ENCODE measurements at regions not wholly inside any gene's neighbourhood (a gene's known extent, or its start where the extent isn't known, plus 50 kb on each side); places are given as distances from the start of the nearest gene placed in this dataset.

DNA sequence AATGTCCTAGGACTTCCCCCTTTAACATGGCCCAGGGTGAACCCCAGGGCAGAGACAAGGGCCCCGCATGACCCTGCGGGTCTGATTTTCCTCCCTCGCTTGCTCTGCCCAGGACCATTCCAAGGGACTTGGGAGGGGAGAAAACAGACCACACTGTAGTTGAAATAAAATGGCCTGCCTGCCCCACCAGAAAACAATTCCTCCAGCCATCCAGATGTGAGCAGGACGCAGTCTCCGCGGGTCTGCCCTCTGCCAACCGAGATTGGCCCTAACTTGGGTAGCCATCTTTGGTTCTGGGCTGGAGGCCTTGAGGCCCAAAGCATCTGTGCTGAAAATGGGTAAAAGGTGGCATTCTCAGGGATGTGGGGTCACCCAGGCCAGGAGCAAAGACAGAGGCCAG, 75.5 kb downstream of the RFLNA start:
- TF ChIP-seq POLR2A (IDR thresholded peaks at IDR 0.05; ENCODE audit: low read depth, low read length): no peak
- DNase-seq (ENCODE audit: insufficient read length, low spot score): no peak
- no peak for FAIRE-seq

- TF ChIP-seq POLR2A (IDR thresholded peaks at IDR 0.05; ENCODE audit: low read depth, low read length): no peak
- DNase-seq (ENCODE audit: insufficient read length, low spot score): no peak
- FAIRE-seq: no peak
Measured at GRCh38 chr12:124369827-124370378, 75.0 kb downstream of the RFLNA start.

GRCh38 chr12:124369055-124369826, 74.3 kb downstream of the RFLNA start:
- peak; percentile 48 for FAIRE-seq
- TF ChIP-seq POLR2A (IDR thresholded peaks at IDR 0.05; ENCODE audit: low read depth, low read length): no peak
- peak; percentile 85 for DNase-seq (ENCODE audit: insufficient read length, low spot score)

DNA sequence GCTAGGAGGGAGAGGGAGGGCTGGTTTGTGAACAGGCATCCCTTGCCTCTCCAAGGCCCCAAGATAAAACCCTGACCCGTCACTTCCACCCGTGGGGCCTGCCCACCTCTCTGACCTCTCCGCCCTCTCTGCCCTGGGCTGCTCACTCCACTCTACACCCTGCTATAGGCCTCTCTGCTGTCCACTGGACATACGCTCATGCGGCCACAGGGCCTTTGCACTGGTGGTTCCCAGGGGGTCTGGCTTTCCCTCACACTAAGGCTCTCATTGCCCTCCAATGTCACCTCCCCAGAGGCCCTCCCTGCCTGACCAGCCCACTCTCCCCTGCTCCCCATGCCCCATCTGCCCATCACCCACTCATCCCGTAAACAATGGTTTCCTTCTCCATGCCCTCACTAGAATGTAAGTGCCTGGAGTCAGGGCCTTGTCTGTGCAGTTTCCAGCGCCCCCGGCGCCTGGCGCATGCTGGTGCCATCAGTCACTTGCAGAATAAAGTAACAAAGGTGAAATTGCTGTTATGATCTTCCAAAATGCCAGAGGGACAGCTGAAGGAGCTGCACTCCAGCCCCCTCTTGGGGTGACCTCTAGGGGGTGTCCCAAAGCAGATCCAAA, 73.6 kb downstream of the RFLNA start:
- no peak for TF ChIP-seq POLR2A (IDR thresholded peaks at IDR 0.05; ENCODE audit: low read depth, low read length)
- DNase-seq (ENCODE audit: insufficient read length, low spot score): no peak
- no peak for FAIRE-seq

DNA sequence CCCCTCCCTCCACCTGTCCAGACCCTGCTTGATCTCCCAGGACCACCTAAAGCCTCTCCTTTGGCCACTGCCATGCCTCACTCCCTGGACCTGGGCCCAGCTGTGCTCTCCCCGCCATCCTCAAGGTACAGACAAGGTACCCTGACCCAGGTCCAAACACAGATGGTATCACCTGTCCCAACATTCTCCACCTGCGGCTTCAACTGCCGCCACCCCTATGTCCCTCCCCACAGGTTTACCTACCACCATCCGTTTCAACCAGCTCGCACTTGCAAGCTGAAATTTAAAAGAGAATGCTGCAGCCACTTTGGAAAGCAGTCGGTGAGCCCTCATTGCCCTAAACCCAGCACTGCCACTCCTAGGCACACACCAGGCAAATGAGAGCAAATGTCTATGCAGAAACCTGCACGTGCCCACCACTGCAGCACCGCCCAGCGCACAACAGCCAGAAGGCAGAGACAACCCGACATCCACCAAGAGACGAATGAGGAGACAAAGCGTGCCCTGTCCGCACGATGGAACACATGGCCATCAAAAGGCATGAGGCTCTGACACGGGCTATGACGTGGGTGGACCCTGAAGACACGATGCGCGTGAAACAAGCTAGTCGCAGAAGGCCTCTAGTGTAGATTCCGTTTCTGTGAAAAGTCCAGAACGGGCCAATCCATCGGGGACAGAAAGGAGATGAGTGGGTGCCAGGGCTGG, 71.0 kb downstream of the RFLNA start:
- no peak for TF ChIP-seq POLR2A (IDR thresholded peaks at IDR 0.05; ENCODE audit: low read depth, low read length)
- DNase-seq (ENCODE audit: insufficient read length, low spot score) (no peak), FAIRE-seq (no peak)
